Tibial artery (tissue), 4 donors: ENCODE measurements at regions not wholly inside any gene's neighbourhood (a gene's known extent, or its start where the extent isn't known, plus 50 kb on each side); places are given as distances from the start of the nearest gene placed in this dataset.
"Not testable (repeated sequence)": the region's sequence is repeated elsewhere in the genome, so short reads cannot be mapped to it uniquely, and the experiment has no call there.

Experiments
- DNase-seq, 2 donors: peaks; one replicate each; pipeline ENCODE4 v3.0.0-alpha.2; 2019
- H3K27ac ChIP-seq, 2 donors: fragments of 200-600 bp; sonication (generic) in 1 of 2; 1 replicate in 1 of 2; 2 replicates in 1 of 2; pipeline ENCODE4 v1.5.1; 2018 to 2019; ENCODE audit warnings: mild to moderate bottlenecking in 1 of 2
- H3K27me3 ChIP-seq, 2 donors: fragments of 200-600 bp; sonication (generic) in 1 of 2; one replicate each; pipeline versions ENCODE4 v1.5.1 to v1.6.0; 2016 to 2019
- H3K36me3 ChIP-seq, 3 donors: fragments of 200-600 bp; sonication (generic) in 2 of 3; one replicate each; pipeline ENCODE4 v1.5.1; 2016 to 2019; ENCODE audit warnings: mild to moderate bottlenecking in 2 of 3
- H3K4me1 ChIP-seq, 4 donors: fragments of 200-600 bp; sonication (generic) in 2 of 4; 1 replicate in 3 of 4; 2 replicates in 1 of 4; pipeline ENCODE4 v1.5.1; 2016 to 2019
- H3K4me3 ChIP-seq, 2 donors: fragments of 200-600 bp; sonication (generic) in 1 of 2; 1 replicate in 1 of 2; 2 replicates in 1 of 2; pipeline ENCODE4 v1.5.1; 2018 to 2019; ENCODE audit warnings: mild to moderate bottlenecking in 2 of 2
- H3K9me3 ChIP-seq, 3 donors: fragments of 200-600 bp; sonication (generic) in 1 of 3; one replicate each; pipeline ENCODE4 v1.5.1; 2016 to 2019
- intact Hi-C: fragments of 100-400 bp; cut with DNase I; formaldehyde crosslinking; loops from one replicate; pipeline ENCODE4 v1.15.0; 2023; ENCODE audit warnings: low total_unique reads
- TF ChIP-seq, protein P1 (sequence below), 2 experiments: fragments of 200-600 bp in 1 of 2; fragments of 450-650 bp in 1 of 2; IDR thresholded peaks; one replicate each; pipeline ENCODE4 v1.5.1; 2017 to 2019; ENCODE audit warnings: antibody characterized with exemption in 2 of 2, mild to moderate bottlenecking in 1 of 2, moderate library complexity in 1 of 2

DNA sequence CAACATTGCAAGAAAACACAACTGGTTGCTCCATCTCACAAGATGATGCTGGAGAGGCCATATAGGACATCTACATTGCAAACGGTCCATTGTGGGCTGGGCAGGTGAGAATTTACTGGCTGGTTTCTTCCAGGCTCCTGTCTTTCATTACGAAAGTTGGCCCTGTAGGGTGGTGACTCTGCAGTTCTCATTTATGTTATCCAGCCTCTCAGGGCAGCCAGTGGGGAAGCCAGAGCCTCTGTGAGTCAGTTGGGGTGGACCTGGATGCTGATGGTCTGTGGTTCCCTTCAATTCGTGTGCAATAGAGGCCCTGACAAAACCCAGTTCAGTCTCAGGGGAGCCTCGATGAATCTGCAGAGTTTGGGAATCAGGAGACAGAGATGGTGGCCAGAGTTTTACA, 341.0 kb upstream of the CCL2 start:
- TF ChIP-seq, protein P1, sequence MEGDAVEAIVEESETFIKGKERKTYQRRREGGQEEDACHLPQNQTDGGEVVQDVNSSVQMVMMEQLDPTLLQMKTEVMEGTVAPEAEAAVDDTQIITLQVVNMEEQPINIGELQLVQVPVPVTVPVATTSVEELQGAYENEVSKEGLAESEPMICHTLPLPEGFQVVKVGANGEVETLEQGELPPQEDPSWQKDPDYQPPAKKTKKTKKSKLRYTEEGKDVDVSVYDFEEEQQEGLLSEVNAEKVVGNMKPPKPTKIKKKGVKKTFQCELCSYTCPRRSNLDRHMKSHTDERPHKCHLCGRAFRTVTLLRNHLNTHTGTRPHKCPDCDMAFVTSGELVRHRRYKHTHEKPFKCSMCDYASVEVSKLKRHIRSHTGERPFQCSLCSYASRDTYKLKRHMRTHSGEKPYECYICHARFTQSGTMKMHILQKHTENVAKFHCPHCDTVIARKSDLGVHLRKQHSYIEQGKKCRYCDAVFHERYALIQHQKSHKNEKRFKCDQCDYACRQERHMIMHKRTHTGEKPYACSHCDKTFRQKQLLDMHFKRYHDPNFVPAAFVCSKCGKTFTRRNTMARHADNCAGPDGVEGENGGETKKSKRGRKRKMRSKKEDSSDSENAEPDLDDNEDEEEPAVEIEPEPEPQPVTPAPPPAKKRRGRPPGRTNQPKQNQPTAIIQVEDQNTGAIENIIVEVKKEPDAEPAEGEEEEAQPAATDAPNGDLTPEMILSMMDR (IDR thresholded peaks at IDR 0.05) = no peak
- no peaks in the 10 kb centered on the region for H3K27me3 ChIP-seq
- no peak overlapping the region for H3K4me3 ChIP-seq
- H3K9me3 ChIP-seq = no peaks in the 10 kb centered on the region
- H3K27ac ChIP-seq = no peak overlapping the region
- H3K4me1 ChIP-seq = no peaks in the 10 kb centered on the region
- no peak for DNase-seq
- intact Hi-C loops = loop anchor here (5.0 kb wide), 1 partner anchor 42 kb away; no protein-coding TSS in a partner anchor
- no peaks in the 10 kb centered on the region for H3K36me3 ChIP-seq

DNA sequence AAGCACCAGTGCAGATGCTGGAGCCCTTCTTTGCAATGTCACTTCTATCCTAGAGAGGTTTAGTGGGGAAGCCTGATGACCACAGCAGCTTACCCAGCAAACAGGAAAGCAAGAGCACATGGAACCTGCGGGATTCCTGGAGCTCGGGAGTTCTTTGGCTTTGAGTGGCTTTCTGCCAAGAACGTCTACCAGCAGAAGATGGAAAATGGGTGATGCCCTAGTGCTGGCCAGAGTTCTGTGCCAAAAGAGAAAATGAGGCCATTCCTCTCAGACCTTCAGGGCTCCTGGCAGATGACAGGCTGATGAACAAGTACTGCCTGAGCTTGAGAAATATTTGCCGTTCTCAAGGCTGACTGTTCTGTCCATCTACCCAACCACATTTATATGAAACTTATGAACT, 332.1 kb upstream of the CCL2 start:
- intact Hi-C loops = no loop called here
- no peak for DNase-seq

DNA sequence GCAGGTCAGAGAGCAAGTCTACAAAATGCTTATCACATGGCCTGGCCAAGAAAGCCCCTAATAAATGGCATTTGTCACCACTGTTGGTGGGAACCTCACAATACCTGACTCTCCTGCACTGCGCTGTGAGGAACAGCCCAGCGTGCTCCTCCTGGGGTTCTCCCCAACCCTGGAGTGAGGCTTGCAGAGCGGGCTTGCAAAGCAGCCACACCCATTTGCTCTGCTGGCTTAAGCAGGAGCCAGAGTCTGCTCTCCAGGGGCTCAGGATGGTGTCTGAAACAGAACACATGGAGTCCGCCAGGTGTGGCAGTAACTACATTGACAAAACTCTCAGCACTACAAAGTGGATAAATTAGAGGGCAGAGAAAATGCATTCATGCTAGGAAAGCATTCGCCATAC, 331.0 kb upstream of the CCL2 start:
- Histone ChIP-seq H3K36me3 (no peaks in the 10 kb centered on the region), H3K27me3 (peaks cover 0 to 10% of the 10 kb centered on the region in 2 donors), H3K4me1 (no peaks in the 10 kb centered on the region), H3K9me3 (no peaks in the 10 kb centered on the region), H3K4me3 (no peak overlapping the region), H3K27ac (no peak overlapping the region)
- DNase-seq = no peak
- TF ChIP-seq, protein P1 (IDR thresholded peaks at IDR 0.05) = no peak
- intact Hi-C loops = no loop called here

More for the DNA sequence above, 332.1 kb upstream of the CCL2 start:
- TF ChIP-seq, protein P1 (IDR thresholded peaks at IDR 0.05) = no peak
- Histone ChIP-seq H3K36me3 (no peaks in the 10 kb centered on the region), H3K4me1 (no peaks in the 10 kb centered on the region), H3K9me3 (no peaks in the 10 kb centered on the region), H3K27me3 (peaks cover 0 to 3% of the 10 kb centered on the region in 2 donors), H3K27ac (no peak overlapping the region), H3K4me3 (no peak overlapping the region)

DNA sequence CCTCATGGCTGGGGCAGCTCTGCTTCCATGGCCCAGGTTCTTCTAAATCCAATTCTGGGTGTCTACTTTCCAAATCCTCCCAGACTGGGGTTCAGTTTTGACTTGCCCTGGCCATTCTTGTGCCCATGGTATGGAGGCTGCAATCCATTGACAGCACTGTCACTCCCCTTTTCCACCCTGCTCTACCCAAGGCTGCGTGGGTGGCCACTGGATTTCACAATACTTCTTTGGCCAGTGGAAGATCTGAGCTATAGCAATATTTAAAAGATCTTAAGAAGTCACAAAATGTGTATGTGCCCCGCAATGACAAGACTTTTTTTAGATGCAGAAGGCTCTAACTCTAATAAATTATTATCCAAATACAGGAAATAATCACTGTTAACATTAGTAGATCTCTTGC, 329.4 kb upstream of the CCL2 start:
- peaks cover 0 to 13% of the 10 kb centered on the region in 2 donors for H3K27me3 ChIP-seq
- H3K4me1 ChIP-seq = no peaks in the 10 kb centered on the region
- TF ChIP-seq, protein P1 (IDR thresholded peaks at IDR 0.05) = no peak
- intact Hi-C loops = no loop called here
- no peak overlapping the region for H3K4me3 ChIP-seq
- DNase-seq = no peak
- H3K27ac ChIP-seq = no peak overlapping the region
- H3K9me3 ChIP-seq = no peaks in the 10 kb centered on the region
- H3K36me3 ChIP-seq = no peaks in the 10 kb centered on the region

DNA sequence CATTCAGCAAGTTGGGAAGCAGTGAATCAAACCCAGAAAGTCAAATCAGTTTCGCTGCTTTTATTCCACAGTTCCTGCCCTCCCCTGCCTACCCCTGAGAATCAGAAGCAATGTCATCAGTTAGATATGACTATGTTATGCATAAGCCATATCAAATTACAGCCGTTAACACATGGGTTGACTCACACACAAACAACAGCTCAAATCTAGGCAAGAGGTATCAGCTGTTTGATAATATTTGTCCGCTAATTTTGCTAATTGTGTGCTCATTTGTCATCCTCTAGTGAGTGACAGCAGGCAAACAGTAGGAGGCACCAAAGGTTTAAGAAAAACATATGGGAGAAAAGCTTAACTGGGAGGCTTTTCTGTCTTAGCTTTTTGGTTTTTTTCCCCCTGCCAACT, 327.4 kb upstream of the CCL2 start:
- intact Hi-C loops = no loop called here
- no peaks in the 10 kb centered on the region for H3K36me3 ChIP-seq
- TF ChIP-seq, protein P1 (IDR thresholded peaks at IDR 0.05) = no peak
- H3K9me3 ChIP-seq = no peaks in the 10 kb centered on the region
- peaks cover 0 to 14% of the 10 kb centered on the region in 2 donors for H3K27me3 ChIP-seq
- H3K4me1 ChIP-seq = no peaks in the 10 kb centered on the region
- H3K27ac ChIP-seq = no peak overlapping the region
- no peak for DNase-seq
- no peak overlapping the region for H3K4me3 ChIP-seq

DNA sequence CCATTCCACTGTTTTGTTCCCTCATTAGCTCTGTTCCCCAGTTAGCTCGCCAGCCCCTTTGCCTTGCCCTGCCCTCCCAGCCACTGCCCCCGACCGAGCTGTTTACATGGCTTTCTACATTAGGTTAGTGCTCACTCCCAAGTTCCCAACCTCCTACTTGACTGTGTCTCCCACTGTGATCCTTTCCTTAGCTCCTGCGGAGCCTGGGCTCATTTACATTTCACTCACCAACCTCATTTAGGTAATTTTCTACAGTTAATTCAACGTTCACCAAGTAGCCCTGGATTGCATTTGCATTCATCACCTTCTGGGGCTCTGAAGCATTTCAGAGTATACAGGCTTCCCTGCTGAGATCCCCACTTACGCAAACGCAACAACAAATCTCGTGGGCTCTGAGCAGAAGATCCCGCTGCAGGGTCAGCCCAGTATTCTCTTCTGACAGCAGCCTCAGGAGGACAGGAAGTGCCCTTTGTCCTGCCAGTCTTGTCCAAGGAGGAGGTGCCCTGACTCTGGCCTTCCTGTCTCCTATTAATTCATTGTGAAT, 325.8 kb upstream of the CCL2 start:
- H3K9me3 ChIP-seq = no peaks in the 10 kb centered on the region
- no peak for DNase-seq
- H3K36me3 ChIP-seq = no peaks in the 10 kb centered on the region
- intact Hi-C loops = no loop called here
- peaks cover 0 to 14% of the 10 kb centered on the region in 2 donors for H3K27me3 ChIP-seq
- TF ChIP-seq, protein P1 (IDR thresholded peaks at IDR 0.05) = no peak
- H3K27ac ChIP-seq = no peak overlapping the region
- H3K4me1 ChIP-seq = no peaks in the 10 kb centered on the region
- H3K4me3 ChIP-seq = no peak overlapping the region

DNA sequence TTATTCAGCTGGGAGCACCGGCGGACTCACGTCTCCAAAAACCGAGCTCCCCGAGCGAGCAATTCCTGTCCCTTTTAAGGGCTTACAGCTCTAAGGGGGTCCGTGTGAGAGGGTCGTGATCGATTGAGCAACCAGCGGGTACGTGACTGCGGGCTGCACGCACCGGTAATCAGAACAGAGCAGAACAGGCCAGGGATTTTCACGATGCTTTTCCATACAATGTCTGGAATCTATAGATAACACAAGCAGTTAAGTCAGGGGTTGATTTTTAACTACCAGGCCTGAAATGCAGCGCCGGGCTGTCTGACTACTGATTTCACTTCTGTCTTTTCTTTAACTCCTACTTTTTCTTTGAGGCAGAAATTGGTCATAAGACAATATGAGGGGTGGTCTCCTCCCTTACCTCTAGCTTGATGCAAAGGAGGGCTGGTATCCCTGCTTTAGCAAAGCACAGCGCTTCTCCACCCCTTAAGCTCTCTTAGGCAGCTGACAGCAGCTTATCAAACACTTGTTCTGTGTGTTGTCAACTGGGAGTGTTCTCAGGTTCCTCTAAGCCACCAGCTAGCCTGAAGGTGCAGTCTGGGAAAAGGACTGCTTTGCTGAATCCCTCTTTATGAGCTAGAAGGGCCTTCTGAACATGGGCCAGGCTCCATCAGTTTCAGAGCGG, 323.8 kb upstream of the CCL2 start:
- intact Hi-C loops, H3K27ac ChIP-seq, H3K36me3 ChIP-seq, H3K4me1 ChIP-seq, H3K9me3 ChIP-seq, H3K4me3 ChIP-seq, DNase-seq: not testable (repeated sequence)
- peaks cover 0 to 11% of the 10 kb centered on the region in 2 donors for H3K27me3 ChIP-seq
